Kidney glomerular epithelial cell (primary cell): ENCODE measurements at regions not wholly inside any gene's neighbourhood (a gene's known extent, or its start where the extent isn't known, plus 50 kb on each side); places are given as distances from the start of the nearest gene placed in this dataset.

ENCODE experiments used
- DNase-seq: peaks from one replicate; lab custom pipeline; 2025; lab: John Stamatoyannopoulos, UW

DNA sequence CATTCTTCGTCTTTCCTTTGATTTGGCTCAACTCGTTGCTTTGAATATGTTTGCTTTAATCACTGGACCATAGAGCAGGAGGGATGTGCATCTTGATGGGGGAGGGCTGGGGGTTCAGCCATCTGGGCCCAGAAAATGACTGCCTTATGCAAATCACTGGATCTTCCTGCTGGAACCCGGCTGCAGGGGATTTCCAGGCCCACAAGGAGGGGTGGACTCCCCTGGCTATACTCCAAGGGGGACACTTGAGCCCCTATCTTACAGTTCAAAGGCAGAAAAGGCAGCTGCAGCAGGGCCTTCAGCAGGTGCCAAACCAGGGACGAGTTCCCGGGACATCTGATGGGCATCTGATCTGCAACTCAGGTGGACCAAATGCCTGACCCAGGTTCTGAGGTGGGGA is 122.5 kb downstream of the DICER1 start:
- DNase-seq = no peak

DNA sequence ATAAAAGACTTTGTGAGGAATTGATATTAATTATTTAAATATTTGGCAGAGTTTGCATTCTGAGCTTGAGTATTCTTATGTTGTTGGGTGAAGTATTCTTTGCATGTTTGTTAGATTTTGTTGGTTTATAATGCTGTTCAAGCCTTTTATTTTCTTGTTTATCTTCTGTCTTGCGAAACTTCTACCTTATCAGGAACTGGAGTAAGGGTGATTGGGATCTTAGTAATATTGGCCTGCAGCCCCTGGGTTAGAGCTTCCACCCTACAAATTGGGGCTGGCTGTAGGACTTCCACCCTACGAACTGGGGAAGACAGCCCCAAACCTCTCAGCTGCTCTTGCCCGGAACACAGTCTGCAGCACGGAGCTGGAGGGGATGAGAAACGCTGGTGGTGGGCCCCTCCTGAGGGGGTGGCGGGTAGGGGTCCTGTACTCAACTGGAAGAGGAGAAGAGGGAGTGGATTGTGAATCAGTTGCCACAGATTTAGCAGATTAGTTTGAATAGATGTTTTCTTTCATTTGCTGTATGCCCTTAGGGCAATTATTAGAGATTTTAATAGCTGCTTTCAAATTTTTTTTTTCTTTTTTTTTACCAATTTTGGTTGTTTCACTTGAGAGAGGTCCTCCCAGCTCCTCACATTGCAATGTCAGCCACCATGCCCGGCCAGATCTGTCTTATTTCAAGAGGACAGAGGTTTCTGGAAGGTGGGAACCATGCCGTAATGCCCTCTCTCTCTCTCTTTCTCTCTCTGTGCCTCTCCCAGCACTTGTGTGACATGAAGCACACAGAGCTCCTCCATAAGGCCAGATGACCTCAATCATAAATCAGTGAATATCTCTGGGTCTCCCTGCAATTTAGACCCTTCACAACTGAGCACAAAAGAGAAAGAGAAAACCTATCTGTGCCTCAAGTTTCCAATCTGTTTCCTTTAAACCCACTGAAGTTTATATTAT is 123.4 kb downstream of the DICER1 start:
- DNase-seq = no peak

GRCh38 chr14:95033031-95033430 is 124.3 kb downstream of the DICER1 start:
- no peak for DNase-seq

DNA sequence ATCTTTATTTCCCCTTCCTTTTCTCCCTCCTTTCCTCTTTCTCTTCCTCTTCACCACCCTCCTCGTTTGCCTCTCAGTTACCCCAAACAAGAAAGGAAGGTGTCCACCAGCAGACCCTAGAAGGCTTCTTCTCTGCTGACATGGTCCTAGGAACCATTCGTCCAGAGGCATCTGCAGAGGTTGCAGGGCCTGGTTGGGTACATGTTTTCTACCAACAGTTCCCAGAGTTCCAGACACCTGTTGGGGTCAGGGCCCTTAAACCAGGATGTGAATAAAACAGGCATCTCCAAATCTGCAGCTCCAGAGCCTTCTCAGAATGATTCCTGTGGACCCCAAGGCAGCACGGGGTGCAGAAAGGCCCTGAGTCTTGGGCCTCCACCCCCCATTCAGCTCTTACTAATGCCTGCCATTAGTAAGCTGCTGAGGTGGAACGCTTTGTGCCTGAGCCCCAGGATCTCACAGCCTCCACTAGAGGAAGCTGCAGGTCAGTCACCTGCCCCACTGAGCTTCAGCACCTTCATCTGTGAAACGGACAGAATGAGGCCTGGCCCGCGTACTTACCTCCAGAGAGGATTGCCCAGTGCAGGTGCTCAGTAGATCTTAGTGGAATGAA is 130.4 kb downstream of the DICER1 start:
- DNase-seq = no peak

GRCh38 chr14:95025941-95026340 is 131.4 kb downstream of the DICER1 start:
- no peak for DNase-seq

- no peak for DNase-seq
Measured at GRCh38 chr14:95025218-95025617, 132.1 kb downstream of the DICER1 start.

- no peak for DNase-seq
Measured at GRCh38 chr14:95024380-95024779, 132.9 kb downstream of the DICER1 start.

DNA sequence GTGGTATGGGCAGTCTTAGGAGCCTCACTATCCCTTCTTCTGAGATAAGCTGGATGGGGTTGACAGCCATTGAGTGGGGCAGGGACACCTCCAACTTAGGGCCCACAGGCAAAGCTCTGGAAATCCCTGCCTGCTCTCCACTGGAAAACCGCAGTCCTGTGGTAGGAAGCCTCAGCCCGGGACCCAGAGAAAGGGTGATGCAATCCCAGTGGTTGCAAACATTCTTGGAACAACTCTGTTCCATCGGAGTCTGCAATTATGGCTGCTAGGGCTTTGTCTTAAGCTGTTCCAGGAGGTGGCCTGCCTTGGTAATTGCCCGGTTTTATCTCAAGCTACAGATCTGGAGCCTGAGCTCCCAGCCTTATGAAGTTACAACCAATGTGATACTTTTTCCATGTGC is 133.4 kb downstream of the DICER1 start:
- DNase-seq = no peak

DNA sequence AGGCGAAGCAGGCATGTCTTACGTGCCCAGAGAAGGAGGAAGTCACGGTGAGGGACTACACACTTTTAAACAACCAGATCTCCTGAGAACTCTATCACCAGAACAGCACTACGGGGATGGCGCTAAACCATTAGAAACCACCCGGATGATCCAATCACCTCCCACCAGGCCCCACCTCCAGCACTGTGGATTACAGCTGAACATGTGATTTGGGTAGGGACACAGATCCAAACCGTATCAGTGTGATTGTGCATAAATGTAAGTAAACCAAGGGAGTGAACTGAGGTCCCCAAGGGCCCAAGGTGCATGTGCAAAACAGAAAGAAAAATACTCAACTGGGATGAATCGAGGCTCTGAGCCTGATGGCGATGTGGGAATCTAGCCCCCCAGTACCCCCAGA is 134.2 kb downstream of the DICER1 start:
- no peak for DNase-seq

DNA sequence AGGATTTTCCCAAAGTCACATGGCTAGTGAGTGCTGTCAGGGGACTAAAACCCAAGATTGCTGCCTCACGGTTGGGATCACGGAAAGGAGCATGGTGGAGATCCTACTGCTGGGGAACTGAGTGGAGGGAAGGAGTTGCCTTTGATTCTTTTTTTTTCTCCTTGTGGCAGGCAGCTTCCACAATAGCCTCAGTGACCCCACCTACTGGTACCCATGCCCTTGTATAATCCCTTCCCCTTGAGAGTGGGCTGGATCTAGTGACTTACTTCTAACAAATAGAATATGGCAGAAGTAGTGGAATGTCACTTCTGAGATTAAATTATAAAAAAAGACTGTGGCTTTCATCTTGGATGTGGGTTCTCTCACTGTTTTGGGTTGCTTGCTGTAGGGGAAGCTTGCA is 135.7 kb downstream of the DICER1 start:
- no peak for DNase-seq

DNA sequence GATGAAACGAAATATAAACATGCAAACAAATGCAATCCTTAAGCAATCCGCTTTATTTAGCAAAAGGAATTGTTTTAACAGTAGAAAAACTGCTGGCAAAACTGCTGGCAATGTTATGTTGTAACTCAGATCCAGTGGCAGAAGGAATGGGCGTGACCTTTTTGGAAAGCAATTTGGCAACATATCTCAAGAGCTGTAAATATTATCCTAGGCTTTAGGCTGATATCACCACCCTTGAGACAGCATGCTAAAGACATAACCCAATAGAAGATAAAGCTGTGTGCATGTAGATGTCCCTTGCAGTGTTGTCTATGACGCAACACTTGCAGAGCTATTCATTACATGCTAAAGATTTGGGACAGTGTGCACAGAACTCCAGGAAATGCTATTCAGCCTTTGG is 138.5 kb downstream of the DICER1 start:
- no peak for DNase-seq

DNA sequence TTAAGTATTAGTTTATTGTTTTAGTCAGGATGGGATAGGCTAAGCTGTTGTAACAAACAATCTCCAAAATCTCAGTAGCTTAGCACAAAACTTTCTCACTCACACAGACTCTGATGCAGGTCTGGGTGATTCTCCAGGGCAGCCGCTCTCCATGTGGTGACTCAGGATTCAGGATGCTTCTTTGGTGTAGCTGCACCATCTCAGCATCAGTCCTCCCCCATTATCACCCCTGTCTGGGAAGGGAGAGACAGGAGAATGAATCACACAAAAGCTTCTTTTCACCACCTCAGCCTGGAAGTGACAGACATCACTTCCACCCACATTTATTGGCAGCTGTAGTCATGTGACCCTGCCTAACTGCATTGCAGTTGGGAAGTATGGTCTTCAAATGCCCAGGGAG is 142.3 kb downstream of the DICER1 start:
- no peak for DNase-seq

DNA sequence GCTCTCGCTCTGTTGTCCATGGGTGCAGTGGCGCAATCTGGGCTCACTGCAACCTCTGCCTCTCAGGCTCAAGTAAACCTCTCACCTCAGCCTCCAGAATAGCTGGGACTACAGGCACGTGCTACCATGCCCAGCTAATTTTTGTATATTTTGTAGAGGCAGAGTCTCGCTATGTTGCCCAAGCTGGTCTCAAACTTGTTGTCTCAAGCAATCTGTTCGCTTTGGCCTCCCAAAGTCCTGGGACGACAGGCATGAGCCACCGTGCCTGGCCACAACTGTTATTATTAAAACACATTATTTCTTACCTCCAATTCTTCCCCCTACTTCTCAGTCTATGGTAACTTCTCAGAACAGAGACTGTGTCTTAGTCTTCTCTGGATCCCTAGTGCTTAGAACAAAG is 143.3 kb downstream of the DICER1 start:
- no peak for DNase-seq

GRCh38 chr14:95011445-95012006 is 145.8 kb downstream of the DICER1 start:
- DNase-seq = no peak

DNA sequence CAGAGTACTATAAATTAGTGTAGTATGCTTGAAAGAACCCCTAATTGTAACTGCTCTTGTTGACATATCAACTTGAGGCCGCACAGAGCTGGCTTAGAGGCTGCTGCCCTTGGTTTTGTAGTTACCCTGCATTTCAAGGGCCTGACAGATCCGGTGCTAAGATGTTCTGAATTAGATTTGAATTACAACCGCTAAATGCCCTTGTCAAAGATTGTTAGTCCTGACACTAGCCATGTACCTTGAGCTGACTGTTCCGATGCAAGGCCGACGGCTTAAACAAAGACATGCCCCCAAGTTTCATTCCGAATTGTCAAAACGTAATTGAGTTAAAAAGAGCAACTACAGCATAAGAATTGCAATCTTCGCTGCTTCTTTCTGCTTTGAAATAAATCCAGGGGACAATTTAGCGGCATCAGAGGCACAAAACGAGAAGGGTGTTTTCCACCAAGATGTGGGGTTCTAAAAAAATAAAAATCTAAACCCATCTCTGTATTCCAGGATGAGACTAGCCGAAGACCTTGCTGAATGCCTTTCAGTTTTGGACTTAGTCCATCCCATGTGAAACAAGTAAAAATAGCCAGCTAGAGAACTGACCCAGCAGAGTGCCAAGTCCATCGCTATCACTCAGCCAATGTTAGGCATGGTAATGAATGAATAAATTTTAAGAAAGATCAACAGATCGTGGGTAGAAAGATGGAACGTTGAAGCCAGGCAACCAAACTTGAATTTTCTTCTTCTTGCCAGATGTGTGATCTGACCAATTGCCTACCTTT is 148.7 kb downstream of the DICER1 start:
- DNase-seq = no peak

DNA sequence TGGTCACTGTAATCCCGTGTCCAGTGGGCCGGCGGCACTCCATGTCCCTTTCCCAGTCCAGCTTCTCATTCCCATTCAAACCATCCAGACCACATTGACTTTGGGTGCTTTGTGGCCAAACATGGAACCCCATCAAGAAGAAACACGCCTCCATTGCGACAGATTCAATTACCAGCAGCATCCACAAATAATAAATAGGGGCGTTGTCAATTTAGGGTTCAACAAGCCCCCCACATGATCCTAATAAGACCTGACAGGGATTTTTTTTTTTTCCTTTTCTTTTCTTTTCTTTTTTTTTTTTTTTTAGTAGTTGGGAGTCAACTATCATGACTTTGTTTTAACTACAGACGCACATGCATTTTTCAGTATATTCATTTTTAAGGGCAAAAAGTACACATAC is 149.4 kb downstream of the DICER1 start:
- no peak for DNase-seq

DNA sequence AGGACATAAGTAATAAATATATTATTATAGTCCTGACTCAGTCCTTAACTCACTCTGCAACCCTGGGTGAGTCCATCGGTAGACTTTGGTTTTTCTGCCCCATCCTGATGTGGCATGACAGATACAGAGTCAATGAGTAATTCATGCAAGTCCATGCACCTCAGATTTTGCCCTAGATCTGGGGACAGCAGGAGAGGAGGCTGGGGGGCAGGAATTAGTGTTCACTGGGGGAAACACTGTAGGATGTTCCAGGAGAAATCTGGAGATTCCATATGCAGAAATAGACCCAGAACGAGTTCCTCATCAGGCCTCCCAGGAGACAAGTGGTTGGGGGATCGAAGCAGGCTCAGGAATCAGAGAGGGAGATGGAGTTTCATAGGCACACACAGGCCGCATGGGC is 150.8 kb downstream of the DICER1 start:
- DNase-seq = no peak

DNA sequence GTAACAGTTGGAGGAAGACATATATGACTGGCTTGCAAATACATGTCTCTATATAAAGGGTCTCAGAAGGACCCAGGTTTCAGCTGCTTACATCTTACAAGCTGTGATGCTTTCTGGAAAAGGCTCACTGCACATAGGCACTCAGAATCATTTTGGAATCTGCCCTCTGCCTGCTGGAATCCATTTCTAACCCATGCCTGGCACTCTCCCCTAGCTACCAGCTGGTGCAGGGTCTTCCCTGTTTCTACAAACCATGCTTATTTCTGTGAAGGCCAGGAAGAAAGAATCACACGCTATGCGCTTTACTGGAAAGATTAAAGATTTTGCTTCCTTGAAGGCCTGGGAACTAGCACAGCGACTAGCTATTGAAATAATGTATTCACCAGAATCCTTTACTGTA is 151.3 kb downstream of the DICER1 start:
- no peak for DNase-seq

DNA sequence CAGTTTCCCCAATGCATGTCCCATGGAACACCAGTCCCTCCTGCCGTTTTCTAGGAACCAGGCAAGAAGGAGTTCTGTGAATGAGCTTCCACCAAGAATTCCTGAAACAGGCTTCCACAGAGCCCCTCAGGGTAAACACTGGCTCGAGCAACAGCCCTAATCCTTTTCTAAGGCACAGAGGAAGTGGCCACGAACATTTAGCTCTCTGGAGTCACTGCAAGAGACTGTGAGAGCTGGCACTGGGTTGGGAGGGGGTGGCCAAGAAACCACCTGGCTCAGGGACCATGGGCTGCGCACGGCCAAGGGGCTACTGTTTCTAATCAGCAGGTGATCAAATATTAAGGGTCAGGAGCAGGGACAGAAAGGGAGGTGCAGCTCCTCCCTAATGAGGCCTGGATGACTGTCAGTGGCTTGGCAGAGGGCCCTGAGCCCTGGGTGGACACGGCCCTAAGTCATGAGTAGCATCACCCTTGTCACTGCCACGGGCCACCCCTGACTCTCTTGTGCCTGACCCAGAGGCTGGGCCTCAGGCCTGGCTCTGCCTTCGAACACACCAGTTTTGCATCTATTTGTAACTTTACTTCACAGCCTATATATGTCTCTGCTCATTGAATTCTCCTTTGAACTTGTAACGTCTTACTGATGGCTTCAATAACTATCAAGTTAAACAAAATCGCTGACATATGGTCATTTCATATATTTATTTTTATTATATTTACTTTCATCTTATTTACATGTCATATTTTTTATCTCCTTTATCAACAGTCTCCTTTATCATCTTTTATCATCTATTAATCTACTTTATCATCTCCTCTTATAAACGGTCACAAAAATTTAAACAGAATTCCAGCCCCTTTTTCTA is 154.0 kb downstream of the DICER1 start:
- no peak for DNase-seq

DNA sequence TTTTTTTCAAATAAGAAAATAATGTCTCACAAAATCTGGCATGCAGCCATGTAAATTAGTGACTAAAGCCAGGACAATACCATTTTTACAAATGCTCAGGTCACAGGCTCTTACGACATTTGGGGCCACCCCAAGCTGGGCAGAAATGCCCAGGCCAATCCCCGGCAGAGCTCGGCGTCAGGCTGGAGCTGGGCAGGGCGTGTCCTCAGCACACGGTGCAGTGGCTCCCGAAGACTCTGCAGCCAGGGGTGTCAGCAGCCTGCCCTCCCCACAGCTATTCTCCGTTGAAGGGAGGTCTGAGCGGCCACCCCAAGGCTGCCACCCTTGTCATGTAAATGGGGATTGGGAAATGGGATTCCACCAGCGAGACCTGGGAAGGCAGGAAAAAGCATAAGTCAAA is 158.6 kb downstream of the DICER1 start:
- no peak for DNase-seq

- no peak for DNase-seq
Measured at GRCh38 chr14:94998110-94998509, 159.2 kb downstream of the DICER1 start.

DNA sequence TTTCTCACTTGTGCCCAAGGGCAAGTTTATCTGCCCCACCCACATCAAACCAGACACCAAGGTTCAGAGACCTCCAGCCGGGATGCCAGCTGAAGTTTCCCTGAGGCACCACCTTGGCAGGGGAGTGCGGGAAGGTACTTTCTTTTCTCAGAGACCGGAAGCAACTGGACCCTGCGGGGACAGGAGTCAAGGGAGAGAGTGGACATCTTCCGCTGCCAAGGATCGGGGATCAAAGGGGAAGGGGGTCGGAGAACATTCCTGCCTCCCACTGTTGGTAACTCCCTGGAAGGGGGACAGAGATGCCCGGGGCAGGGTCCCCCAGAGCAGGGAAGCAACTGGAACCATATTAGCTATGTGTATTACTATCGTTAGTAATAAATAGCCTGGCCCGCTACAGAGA is 161.8 kb downstream of the DICER1 start:
- DNase-seq = no peak
